HG03442 (cell line): ENCODE measurements at regions not wholly inside any gene's neighbourhood (a gene's known extent, or its start where the extent isn't known, plus 50 kb on each side); places are given as distances from the start of the nearest gene placed in this dataset.
A peak's percentile ranks its signal among the peaks of the same experiment; 100 is the strongest.
"Not testable (repeated sequence)": the region's sequence is repeated elsewhere in the genome, so short reads cannot be mapped to it uniquely, and the experiment has no call there.

Experiments used
- ATAC-seq: cut with Tn5 transposase; IDR thresholded peaks from one replicate; pipeline ENCODE4 v1.9.1; 2021; ENCODE audit warnings: mild to moderate bottlenecking, moderate library complexity; ENCODE audit not compliant: unreplicated experiment

DNA sequence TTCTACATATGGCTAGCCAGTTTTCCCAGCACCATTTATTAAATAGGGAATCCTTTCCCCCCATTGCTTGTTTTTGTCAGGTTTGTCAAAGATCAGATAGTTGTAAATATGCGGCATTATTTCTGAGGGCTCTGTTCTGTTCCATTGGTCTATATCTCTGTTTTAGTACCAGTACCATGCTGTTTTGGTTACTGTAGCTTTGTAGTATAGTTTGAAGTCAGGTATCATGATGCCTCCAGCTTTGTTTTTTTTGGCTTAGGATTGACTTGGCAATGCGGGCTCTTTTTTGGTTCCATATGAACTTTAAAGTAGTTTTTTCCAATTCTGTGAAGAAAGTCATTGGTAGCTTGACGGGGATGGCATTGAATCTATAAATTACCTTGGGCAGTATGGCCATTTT is 60.0 kb upstream of the GPC3 start:
- not testable (repeated sequence) for ATAC-seq

DNA sequence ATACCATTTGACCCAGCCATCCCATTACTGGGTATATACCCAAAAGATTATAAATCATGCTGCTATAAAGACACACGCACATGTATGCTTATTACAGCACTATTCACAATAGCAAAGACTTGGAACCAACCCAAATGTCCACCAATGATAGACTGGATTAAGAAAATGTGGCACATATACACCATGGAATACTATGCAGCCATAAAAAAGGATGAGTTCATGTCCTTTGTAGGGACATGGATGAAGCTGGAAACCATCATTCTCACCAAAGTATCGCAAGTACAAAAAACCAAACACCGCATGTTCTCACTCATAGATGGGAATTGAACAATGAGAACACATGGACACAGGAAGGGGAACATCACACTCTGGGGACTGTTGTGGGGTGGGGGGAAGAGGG is 81.7 kb upstream of the GPC3 start:
- ATAC-seq, result not testable (repeated sequence)

DNA sequence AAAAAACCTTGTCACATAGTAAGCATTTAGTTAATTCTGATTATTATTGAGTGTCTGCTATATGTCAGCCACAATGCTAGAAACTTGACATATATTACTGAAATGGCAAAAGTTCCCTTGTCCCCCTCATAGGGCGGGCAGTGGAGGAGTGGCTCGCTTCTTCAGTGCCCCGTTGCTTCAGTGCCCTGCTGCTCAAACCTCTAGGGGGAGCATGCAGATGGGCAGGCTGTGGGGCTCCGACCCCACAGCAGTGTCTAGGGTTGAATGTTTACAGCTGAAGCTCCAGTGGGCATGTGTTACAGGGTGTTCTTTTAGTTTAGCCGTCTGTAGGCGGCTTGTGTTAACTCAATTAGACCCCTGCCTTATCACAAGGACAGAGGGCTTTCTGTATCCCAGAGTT is 86.5 kb upstream of the GPC3 start:
- ATAC-seq, result not testable (repeated sequence)

DNA sequence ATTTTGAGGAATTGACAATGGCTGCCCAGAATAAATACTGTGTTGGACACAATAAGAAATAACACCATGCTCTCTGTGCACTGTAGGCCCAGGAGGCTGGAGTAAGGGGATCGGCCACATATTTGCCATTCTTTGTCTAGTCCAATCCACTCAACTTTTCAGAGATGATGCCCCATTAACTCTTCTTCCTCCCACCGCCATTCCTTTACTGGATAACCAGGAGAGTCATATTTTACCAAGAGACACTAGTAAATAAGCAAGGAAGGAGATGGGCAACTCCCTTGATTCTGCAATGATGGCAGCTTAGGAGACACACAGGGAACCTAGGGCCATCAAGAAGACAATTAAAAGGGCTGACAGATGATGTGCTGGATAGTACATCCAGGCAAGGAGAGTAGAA is 87.9 kb upstream of the GPC3 start:
- ATAC-seq, result no peak

DNA sequence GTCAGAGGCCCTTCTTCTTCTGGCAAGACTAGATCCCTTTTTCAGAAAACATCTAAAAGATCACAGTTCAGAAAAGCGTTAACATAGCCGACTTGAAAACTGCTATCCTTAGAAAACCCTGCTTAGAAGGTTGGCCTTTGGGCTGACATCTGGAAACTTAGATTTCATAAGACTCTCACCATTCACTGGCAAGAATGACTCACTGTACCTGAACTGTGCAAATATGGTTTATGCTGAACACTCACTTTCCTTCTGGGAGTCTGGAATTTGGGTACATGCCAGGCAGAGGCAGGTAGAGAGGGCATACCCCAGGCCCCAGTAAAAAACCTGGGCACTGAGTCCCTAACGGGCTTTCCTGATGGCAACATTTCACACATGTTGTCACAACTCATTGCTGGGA is 88.8 kb upstream of the GPC3 start:
- ATAC-seq, result no peak

DNA sequence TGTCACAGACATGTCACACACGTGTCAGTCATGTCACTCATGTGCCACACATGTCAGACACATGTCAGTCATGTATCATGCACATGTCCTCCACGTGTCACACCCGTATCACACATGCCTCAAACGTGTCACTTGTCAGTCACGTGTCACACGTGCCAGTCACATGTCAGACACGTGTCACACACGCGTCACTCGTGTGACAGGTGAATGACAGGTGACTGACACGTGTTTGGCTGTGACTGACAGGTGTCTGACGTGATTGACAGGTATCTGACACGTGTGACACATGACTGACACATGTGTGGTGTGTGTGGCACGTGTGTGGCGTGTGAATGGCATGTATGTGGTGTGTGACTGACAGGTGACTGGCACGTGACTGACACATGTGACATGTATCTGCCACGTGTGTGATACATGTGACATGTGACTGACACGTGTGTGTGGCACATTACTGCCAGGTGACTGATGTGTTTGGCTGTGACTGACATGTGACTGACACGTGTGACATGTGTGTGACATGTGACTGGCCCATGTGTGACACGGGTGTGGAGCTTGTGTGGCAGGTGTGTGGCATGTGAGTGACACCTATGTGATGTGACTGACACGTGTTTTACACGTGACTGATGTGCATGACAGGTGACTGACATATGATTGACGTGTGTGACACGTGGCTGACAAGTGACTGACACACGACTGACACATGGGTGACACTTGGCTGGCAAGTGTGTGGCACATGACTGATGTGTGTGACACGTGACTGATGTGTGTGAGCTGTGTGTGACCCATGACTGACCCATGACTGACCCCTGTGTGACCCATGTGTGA is 90.7 kb upstream of the GPC3 start:
- ATAC-seq, result no peak

DNA sequence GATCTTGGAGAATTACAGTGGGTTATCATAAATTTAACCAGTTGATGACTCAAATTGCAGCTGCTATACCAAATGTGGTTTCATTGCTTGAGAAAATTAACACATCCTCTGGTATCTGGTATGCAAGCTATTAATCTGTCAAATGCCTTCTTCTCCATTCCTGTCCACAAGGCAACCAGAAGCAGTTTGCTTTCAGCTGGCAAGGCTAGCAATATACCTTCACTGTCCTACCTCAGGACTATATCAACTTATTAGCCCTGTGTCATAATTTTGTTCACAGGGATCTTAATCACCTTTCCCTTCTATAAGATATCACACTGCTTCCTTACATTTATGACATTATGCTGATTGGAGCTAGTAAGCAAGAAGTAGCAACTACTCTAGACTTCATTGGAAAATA is 110.0 kb upstream of the GPC3 start:
- no peak for ATAC-seq

DNA sequence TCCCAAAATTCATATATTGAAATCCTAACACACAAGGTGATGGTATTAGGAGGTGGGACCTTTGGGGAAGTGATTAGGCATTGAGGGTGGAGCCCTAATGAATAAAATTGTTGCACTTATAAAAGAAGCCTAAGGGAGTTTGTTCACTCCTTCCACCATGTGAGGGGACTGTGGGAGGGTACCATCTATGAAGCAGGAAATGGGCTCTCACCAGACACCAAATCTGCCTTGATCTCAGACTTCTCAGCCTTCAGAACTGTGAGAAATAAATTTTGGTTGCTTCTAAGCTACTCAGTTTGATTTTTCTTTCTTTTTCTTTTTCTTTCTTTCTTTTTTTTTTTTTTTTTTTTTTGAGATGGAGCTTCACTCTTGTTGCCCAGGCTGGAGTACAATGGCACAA is 116.2 kb upstream of the GPC3 start:
- ATAC-seq, result no peak

DNA sequence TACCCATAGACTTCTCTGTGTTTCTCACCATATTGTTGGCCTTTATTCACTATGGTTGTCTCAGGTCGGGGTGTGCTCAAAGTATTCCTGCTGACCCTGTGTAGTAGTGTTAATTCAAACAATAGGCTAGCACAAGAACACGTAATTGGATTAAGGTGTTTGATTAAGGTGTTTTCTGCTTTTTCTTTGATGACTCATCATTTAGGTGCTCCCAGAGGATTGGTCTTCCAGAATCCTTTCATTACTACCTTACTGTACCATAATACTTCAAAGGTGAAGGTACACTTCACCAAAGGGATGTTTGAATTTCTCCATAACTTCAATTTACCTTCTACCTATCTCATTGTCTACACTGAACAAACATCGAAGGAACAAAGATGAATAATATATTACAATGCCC is 121.7 kb upstream of the CCDC160 start:
- ATAC-seq, result no peak

DNA sequence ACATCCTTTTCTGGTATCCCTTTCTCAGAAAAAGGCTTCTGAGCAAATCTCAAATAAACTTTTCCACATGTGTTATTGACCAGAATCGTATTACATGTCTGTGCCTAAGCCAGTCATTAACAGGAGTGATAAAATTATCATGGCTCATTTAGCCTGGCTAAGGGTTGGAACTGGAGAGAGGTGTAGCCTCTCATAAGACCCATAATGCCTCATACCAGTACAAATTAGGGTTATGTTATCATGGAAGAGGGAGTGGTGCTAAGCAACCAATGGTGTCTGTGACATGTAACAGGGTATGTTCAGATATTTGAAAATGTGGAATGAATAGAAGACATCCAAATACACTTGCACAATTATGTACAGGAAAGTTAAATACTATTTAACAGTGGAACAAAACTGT is 99.6 kb upstream of the CCDC160 start:
- ATAC-seq, result no peak

DNA sequence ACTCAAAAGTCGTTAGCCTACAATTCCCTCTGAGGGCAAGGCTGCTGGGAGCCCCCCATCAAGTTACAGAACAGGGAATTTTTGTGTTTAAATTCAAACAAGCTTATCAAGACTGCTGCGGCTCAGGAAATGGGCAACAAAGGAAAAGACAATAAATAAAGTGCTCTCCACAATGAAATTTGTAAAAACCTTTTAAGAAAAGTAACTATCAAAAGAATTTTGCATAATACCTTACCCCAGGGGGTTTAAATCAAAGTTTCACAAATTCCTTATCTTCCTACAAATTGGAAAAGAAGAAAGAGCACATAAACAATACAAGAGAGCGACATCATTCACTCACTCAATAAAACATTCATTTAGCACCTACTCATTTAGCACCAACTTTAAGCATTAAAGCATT is 97.9 kb upstream of the CCDC160 start:
- no peak for ATAC-seq

DNA sequence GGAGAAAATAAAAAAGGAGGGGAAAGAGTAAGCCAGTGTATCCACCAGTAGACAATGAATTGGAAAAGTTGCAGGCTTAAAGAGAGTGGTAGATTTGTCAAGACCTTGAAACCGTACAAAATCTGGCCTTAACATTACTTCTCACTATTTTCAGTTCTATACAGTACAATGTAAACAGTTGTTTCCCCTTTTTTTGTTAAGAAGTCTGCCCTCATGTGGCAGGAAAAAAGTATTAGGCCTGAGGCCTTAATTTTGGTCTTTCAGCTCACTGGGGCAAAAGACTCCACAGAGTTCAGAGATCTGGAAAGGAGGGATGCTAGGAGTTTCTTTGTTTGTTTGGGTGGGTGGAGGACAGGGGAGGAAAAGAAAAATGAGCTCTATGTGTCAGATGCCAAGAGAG is 92.8 kb upstream of the CCDC160 start:
- ATAC-seq, result peak; percentile 53

DNA sequence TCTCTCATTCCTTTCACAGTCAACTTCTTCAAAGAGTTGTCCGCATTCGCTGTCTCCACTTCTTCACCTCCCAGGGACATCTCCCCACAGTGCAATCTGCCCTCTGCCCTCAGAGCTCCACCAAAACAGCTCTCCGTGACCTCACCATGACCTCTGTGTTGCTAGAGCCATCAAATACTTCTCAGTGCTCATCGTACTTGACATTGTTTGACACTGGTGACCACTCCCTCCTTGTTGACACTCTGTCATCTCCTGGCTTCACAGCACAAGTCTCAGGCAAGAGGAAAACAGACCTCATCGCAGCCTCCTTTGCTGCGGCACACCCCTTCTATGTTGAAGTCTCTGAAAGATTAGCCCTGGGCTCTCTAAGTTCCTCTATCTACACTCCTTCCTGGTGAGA is 90.5 kb upstream of the CCDC160 start:
- ATAC-seq, result no peak

DNA sequence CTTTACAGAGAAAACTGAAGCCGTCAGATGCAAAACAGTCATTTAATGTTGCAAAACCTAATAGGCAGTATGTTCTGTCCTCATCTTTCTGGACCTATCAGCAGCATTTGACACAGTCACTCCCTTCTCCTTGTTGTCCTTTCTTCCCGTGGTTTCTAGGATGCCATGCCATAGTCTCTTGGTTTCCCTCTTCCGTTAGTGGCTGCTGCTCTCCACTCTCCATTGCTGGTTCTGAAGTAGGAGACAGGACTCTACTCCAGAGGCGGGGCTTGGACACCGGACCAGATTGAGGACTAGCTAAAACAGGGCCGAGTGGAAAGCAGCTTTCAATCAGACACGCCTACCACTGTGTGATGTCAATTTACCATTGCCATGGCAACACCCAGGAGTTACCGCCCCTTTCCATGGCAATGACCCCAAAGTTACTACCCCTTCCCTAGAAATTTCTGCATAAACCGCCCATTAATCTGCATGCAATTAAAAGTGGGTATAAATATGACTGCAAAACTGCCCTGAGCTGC is 88.8 kb upstream of the CCDC160 start:
- no peak for ATAC-seq

DNA sequence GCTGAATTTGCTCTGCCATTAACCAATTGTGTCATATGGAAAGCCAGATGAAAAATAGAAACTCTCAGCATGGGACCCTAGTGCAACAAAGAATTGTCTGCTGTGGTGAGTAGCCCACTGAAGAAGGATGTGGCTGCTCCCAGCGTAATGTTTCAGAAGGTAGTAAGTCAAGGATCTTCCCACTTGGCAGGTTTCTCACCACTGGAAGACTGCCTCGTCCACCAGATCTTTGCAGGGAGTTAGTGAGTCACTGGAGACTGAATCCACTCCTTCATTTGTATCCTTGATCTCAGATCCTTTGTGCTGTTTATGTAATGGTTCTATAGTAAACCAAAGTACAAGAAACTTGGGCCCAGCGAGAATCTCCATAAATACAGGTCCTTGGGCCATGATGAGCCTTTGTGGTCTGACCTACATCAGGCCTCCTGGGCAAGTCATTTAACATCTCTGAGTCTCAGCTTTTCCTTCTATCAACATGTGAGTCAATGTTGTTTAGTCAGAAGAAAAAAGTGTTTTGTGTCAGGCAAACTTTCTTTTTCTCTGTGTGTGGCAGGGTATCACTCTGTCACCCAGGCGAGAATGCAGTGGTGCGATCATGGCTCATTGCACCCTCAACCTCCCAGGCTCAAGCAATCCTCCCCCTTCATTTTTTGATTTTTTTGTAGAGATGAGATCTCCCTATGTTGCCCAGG is 78.0 kb upstream of the CCDC160 start:
- no peak for ATAC-seq

DNA sequence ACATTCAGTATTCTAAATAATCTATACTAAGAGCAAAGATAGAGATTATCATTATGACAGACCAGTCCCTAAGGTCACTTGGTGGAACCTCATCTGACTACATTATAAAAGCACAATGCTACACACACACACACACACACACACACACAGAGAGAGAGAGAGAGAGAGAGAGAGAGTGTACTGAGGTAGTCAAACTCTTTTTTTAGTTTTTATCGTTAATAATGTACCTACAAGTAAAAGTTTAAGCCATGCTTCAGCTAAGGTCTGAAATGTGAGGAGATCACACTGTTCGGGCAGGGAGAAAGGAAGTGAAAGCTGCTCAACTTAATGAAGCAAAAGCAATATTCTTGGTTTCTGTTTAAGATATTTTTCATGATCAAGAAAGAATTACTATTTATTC is 75.8 kb upstream of the CCDC160 start:
- ATAC-seq, result peak; percentile 77

DNA sequence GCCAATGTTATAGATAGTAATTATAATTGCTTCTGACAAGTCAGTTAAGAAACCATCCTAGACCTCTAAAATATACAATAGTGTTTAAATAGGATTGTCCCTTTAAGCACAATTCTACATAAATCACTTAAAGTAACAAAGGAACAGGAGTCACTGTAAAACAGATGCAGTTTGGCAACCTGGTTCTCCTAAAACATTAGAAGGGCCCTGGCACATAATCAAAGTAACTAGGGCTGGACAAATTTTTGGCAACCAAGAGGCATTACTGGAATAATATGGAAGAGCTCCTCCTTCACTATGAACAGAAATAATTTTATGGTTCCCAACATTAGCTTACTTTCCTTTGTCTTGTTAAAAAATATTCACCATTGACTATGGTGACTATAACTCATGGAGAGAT is 75.0 kb upstream of the CCDC160 start:
- no peak for ATAC-seq

DNA sequence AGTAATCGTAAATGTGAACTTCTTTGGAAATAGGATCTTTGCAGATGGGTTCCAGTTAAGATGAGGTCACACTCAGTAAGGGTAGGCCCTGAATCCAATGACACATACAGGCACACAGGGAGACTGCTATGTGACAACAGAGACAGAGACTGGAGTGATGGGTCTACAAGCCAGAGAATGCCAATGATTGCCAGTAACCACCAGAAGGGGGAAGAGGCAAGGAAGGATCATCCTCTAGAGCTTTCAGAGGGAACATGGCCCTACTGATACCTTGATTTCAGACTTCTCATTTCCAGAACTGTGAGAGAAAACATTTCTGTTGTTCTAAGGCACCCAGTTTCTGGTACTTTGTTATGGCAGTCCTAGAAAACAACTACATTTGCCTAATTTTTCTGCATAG is 73.1 kb upstream of the CCDC160 start:
- no peak for ATAC-seq

DNA sequence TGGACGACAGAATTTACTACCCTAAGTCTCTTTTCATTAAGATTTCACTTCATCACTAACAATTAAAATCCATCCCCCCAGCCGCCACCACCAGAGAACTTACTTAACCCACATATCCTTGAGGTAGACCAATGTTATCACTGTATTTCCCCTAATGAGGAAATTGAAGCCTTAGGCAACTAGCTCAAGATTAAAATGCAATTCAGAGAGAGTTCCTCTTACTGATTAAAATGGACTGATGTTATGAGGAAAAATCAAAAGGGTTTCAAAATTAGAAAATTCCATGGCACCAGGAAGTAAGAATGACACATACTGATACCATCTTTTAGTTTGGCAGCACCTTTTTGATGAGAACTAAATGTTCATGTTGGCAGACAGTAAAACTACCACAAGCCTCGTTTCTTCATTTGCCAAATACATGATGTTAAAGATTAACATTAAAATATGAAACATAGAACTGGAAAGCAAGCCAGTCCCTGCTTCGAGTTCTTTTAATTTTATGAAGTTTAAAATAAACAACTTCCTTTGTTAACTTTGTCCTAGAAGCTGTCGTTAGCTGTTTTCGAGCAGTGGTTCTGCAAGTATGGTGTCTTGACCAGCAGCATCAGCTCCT is 69.3 kb upstream of the CCDC160 start:
- ATAC-seq, result no peak

DNA sequence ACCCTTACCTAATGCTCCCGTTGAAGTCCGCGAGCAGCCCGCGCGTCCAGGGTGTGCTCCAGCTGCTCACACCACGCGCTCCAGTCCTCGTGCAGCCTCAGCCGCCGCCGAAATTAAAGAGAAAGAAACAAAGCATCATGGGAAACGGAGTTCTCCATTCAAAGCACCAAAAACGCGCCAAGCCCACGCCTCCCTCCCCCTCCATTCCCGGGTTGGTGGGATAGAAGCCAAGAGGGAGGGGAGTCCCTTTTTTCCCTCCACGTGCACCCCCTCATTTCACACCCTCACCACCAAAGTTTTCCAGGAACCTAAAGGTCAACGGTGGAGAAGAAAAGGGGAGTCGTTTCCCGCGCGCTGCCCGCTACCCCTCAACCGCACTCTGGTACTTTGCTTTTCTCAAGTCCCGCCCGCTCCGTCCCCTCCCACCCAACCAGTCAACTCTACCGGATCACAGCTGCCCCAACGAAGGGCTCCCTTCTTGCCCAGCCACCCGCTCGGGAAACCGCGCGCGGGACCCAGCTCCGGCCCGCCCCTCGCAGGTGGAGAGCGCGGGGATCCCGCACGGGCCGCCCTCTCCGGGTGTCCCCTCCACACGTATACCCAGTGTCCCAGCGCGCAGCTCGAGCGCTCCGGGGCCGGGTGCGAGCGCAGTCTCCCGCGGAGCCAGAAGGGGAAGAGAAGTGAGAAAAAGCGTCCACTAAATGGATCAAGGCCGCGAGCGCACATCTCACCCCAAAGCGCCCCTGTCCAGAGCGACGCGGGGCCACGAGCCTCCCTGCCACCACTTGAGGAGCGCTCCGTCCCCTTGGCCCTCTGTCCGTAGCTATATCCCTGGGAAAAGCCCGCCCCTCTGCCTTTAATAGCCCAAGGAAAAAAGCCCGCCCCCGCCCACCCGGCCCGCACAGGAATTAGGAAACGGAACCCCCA is 65.1 kb upstream of the CCDC160 start:
- ATAC-seq, result no peak
